ENCODE measurements at regions not wholly inside any gene's neighbourhood (a gene's known extent, or its start where the extent isn't known, plus 50 kb on each side); places are given as distances from the start of the nearest gene placed in this dataset.

GRCh38 chrX:137227151-137227550, 193.4 kb upstream of the GPR101 start:
- Mint-ChIP-seq H3K4me1 (no peaks in the 10 kb centered on the region), H3K27ac (no peak overlapping the region), H3K9me3 (no peaks in the 10 kb centered on the region), H3K27me3 (ENCODE audit: low read depth in 3 of 3) (peaks cover 0 to 8% (median 4%) of the 10 kb centered on the region in 3 donors), H3K36me3 (no peaks in the 10 kb centered on the region), H3K4me3 (no peak overlapping the region)
- DNase-seq = no peak

GRCh38 chrX:137215467-137215866, 181.7 kb upstream of the GPR101 start:
- Mint-ChIP-seq H3K4me3 (no peak overlapping the region), H3K36me3 (no peaks in the 10 kb centered on the region), H3K27me3 (ENCODE audit: low read depth in 3 of 3) (peaks cover 0 to 17% (median 2%) of the 10 kb centered on the region in 3 donors), H3K9me3 (no peaks in the 10 kb centered on the region), H3K27ac (no peak overlapping the region), H3K4me1 (no peaks in the 10 kb centered on the region)
- DNase-seq = no peak

GRCh38 chrX:137212078-137212632, 178.4 kb upstream of the GPR101 start:
- Mint-ChIP-seq H3K9me3 (no peaks in the 10 kb centered on the region), H3K4me3 (no peak overlapping the region), H3K27me3 (ENCODE audit: low read depth in 3 of 3) (peaks cover 0 to 13% (median 2%) of the 10 kb centered on the region in 3 donors), H3K27ac (no peak overlapping the region), H3K4me1 (no peaks in the 10 kb centered on the region), H3K36me3 (no peaks in the 10 kb centered on the region)
- no peak for DNase-seq

GRCh38 chrX:137198040-137198439, 164.2 kb upstream of the GPR101 start:
- no peak for DNase-seq
- Mint-ChIP-seq H3K27me3 (ENCODE audit: low read depth in 3 of 3) (peaks cover 2 to 11% (median 2%) of the 10 kb centered on the region in 3 donors), H3K9me3 (no peaks in the 10 kb centered on the region), H3K27ac (no peak overlapping the region), H3K4me1 (no peaks in the 10 kb centered on the region), H3K36me3 (no peaks in the 10 kb centered on the region), H3K4me3 (no peak overlapping the region)

- no peaks in the 10 kb centered on the region for H3K4me1 Mint-ChIP-seq
- no peak for DNase-seq
- no peak overlapping the region for H3K4me3 Mint-ChIP-seq
- no peak overlapping the region for H3K27ac Mint-ChIP-seq
- H3K27me3 Mint-ChIP-seq (ENCODE audit: low read depth in 3 of 3) = peaks cover 2 to 11% (median 2%) of the 10 kb centered on the region in 3 donors
- no peaks in the 10 kb centered on the region for H3K36me3 Mint-ChIP-seq
- peaks cover 0 to 2% (median 0%) of the 10 kb centered on the region in 6 donors for H3K9me3 Mint-ChIP-seq
These were observed 162.2 kb upstream of the GPR101 start for GRCh38 chrX:137195991-137196390.

- Mint-ChIP-seq H3K4me1 (no peaks in the 10 kb centered on the region), H3K27ac (no peak overlapping the region), H3K27me3 (ENCODE audit: low read depth in 3 of 3) (peaks cover under 1 to 14% (median 2%) of the 10 kb centered on the region in 3 donors), H3K36me3 (no peaks in the 10 kb centered on the region), H3K4me3 (no peak overlapping the region), H3K9me3 (peaks cover 0 to 2% (median 0%) of the 10 kb centered on the region in 6 donors)
- DNase-seq = no peak
These were observed 161.5 kb upstream of the GPR101 start for GRCh38 chrX:137195296-137195695.

- Mint-ChIP-seq H3K27ac (no peak overlapping the region), H3K36me3 (no peaks in the 10 kb centered on the region), H3K4me1 (no peaks in the 10 kb centered on the region), H3K9me3 (peaks cover 0 to 2% (median 0%) of the 10 kb centered on the region in 6 donors), H3K27me3 (ENCODE audit: low read depth in 3 of 3) (peaks cover 0 to 14% (median 3%) of the 10 kb centered on the region in 3 donors), H3K4me3 (no peak overlapping the region)
- DNase-seq = no peak
These were observed 160.4 kb upstream of the GPR101 start for GRCh38 chrX:137194164-137194563.

- no peak overlapping the region for H3K27ac Mint-ChIP-seq
- no peak overlapping the region for H3K4me3 Mint-ChIP-seq
- no peak for DNase-seq
- peaks cover 2 to 4% (median 3%) of the 10 kb centered on the region in 3 donors for H3K27me3 Mint-ChIP-seq (ENCODE audit: low read depth in 3 of 3)
- H3K36me3 Mint-ChIP-seq = no peaks in the 10 kb centered on the region
- no peaks in the 10 kb centered on the region for H3K4me1 Mint-ChIP-seq
- peaks cover 0 to 2% (median 0%) of the 10 kb centered on the region in 6 donors for H3K9me3 Mint-ChIP-seq
These were observed 153.7 kb upstream of the GPR101 start for GRCh38 chrX:137187540-137187939.

- no peaks in the 10 kb centered on the region for H3K4me1 Mint-ChIP-seq
- no peak overlapping the region for H3K4me3 Mint-ChIP-seq
- H3K27me3 Mint-ChIP-seq (ENCODE audit: low read depth in 3 of 3) = peaks cover 2 to 5% (median 4%) of the 10 kb centered on the region in 3 donors
These were observed 144.6 kb upstream of the GPR101 start for GRCh38 chrX:137178392-137178791.

GRCh38 chrX:137172317-137172948, 138.6 kb upstream of the GPR101 start:
- no peak overlapping the region for H3K4me3 Mint-ChIP-seq
- no peaks in the 10 kb centered on the region for H3K4me1 Mint-ChIP-seq
- peaks cover 2 to 7% (median 4%) of the 10 kb centered on the region in 3 donors for H3K27me3 Mint-ChIP-seq (ENCODE audit: low read depth in 3 of 3)
- no peaks in the 10 kb centered on the region for H3K36me3 Mint-ChIP-seq
- H3K27ac Mint-ChIP-seq = no peak overlapping the region
- H3K9me3 Mint-ChIP-seq = no peaks in the 10 kb centered on the region
- no peak for DNase-seq

More at GRCh38 chrX:137178392-137178791, 144.6 kb upstream of the GPR101 start:
- no peak for DNase-seq
- H3K36me3 Mint-ChIP-seq = no peaks in the 10 kb centered on the region
- no peaks in the 10 kb centered on the region for H3K9me3 Mint-ChIP-seq
- H3K27ac Mint-ChIP-seq = no peak overlapping the region

GRCh38 chrX:137171626-137172025, 137.8 kb upstream of the GPR101 start:
- no peaks in the 10 kb centered on the region for H3K9me3 Mint-ChIP-seq
- no peaks in the 10 kb centered on the region for H3K36me3 Mint-ChIP-seq
- H3K27me3 Mint-ChIP-seq (ENCODE audit: low read depth in 3 of 3) = peaks cover 2 to 7% (median 4%) of the 10 kb centered on the region in 3 donors
- no peaks in the 10 kb centered on the region for H3K4me1 Mint-ChIP-seq
- DNase-seq = no peak
- no peak overlapping the region for H3K27ac Mint-ChIP-seq
- H3K4me3 Mint-ChIP-seq = no peak overlapping the region

GRCh38 chrX:137166591-137166990, 132.8 kb upstream of the GPR101 start:
- no peak overlapping the region for H3K27ac Mint-ChIP-seq
- H3K9me3 Mint-ChIP-seq = no peaks in the 10 kb centered on the region
- H3K4me1 Mint-ChIP-seq = no peaks in the 10 kb centered on the region
- H3K36me3 Mint-ChIP-seq = no peaks in the 10 kb centered on the region
- no peak overlapping the region for H3K4me3 Mint-ChIP-seq
- H3K27me3 Mint-ChIP-seq (ENCODE audit: low read depth in 3 of 3) = peaks cover 0 to 10% (median 2%) of the 10 kb centered on the region in 3 donors
- DNase-seq = no peak

GRCh38 chrX:137164329-137164728, 130.5 kb upstream of the GPR101 start:
- H3K4me1 Mint-ChIP-seq = no peaks in the 10 kb centered on the region
- H3K27ac Mint-ChIP-seq = no peak overlapping the region
- no peak overlapping the region for H3K4me3 Mint-ChIP-seq
- peaks cover 0 to 8% (median 4%) of the 10 kb centered on the region in 3 donors for H3K27me3 Mint-ChIP-seq (ENCODE audit: low read depth in 3 of 3)
- DNase-seq = no peak
- no peaks in the 10 kb centered on the region for H3K36me3 Mint-ChIP-seq
- no peaks in the 10 kb centered on the region for H3K9me3 Mint-ChIP-seq

GRCh38 chrX:137151403-137151802, 117.6 kb upstream of the GPR101 start:
- Mint-ChIP-seq H3K27me3 (ENCODE audit: low read depth in 3 of 3) (peaks cover 2 to 11% (median 3%) of the 10 kb centered on the region in 3 donors), H3K4me3 (no peak overlapping the region), H3K27ac (no peak overlapping the region), H3K36me3 (no peaks in the 10 kb centered on the region), H3K9me3 (peaks cover 0 to 2% (median 0%) of the 10 kb centered on the region in 6 donors), H3K4me1 (no peaks in the 10 kb centered on the region)
- DNase-seq = no peak

GRCh38 chrX:137143864-137144263, 110.1 kb upstream of the GPR101 start:
- Mint-ChIP-seq H3K4me3 (no peak overlapping the region), H3K36me3 (no peaks in the 10 kb centered on the region), H3K27me3 (ENCODE audit: low read depth in 3 of 3) (peaks cover 1 to 6% (median 2%) of the 10 kb centered on the region in 3 donors), H3K9me3 (peaks cover 0 to 5% (median 0%) of the 10 kb centered on the region in 6 donors), H3K27ac (no peak overlapping the region), H3K4me1 (no peaks in the 10 kb centered on the region)
- no peak for DNase-seq

All from immature natural killer cell (primary cell).